ENCODE measurements at regions not wholly inside any gene's neighbourhood (a gene's known extent, or its start where the extent isn't known, plus 50 kb on each side); places are given as distances from the start of the nearest gene placed in this dataset.
"Not testable (repeated sequence)": the region's sequence is repeated elsewhere in the genome, so short reads cannot be mapped to it uniquely, and the experiment has no call there.

- DNase-seq (ENCODE audit: low read depth) = not testable (repeated sequence)
Observed at GRCh38 chr1:83134322-83135014, 864.5 kb downstream of the TTLL7 start.

- no peak for DNase-seq (ENCODE audit: low read depth)
Observed at GRCh38 chr1:83131692-83131955, 867.3 kb downstream of the TTLL7 start.

DNA sequence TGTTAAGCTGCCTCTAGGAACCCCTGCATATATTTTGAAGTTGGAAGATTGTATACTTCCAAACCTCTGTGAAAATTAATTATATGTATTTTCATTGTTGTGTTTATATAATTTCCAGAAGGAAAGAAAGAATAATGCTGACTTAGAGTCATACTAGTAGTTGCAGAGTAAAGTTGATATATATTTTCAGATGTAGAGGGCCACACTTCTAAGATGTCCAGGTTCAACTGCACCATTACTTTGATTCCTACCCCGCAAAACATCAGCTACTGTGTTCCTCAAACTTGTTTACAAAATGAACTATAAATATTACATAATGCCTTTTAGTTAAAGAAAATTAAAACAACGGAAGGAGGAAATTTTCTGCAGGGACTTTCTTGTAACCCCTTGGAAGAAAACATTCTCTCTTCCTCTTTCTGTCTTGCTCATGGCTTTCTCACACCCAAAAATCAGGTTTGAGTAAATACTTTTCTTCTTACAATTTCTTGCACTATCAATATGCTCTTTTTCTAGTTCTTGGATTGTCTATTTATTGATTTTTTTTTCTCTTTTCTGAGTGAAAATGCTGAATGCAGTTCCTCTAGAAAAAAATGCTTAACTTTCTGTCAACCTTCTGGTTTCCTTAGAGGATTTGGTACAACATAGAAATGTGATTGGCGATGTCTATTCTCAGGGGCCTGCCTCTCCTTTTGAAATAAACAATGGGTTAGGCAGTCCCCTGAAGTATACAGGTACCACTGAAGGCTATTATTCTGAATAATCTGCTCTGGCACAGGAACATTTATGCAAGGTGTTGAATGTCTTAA is 867.8 kb downstream of the TTLL7 start:
- DNase-seq (ENCODE audit: low read depth) = no peak

DNA sequence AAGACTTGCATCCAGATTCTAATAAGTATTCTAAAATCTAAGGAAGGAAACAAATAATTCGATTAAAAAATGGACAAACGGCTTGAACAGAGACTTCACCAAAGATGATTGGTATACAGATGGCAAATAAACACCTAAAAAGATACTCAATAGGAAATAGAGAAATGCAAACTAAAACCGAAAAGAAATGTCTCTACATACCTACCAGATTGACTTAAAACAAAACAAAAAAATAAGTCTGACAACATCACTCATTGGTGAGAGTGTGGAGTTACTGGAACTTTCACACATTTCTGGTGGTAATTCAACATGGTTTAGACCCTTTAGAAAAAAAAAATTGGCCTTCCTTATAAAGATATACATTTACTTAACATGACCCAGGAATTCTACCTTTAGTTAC is 869.8 kb downstream of the TTLL7 start:
- no peak for DNase-seq (ENCODE audit: low read depth)

DNA sequence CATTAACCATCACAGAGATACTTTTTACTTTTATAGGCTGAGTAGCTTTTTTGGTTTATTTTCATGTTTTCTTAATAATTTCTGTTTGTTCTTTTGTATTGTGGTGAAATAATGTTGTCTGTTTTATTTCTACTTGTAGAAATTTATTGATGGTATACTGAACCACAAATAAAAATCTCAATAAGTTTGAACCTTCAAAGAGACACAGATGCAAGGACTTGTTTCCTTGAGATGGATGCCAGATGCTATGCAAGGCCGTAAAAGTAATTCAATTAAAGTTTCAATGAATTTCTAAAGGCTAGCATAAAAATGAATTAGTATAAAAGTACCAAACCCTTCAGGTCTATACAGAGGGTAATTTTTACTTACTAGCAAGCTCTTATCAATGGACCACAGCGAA is 873.5 kb downstream of the TTLL7 start:
- DNase-seq (ENCODE audit: low read depth) = no peak

DNA sequence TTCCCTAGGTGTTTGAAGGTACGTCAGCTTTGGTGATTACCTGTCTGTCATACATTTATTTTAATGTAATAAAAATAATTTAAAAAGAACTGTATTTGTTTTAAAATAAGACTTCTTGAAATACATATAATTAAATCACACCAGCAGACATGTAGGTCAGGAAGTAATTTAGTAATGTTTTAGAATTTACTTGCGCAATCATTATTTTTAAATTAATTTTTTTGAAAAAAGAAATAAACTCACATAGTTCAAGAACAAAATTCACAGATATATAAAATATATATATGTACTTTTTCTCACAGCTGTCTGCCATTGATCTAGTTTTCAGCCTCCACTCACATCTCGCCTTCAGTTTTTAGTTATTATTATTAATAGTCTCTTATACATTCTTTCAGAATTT is 875.9 kb downstream of the TTLL7 start:
- no peak for DNase-seq (ENCODE audit: low read depth)

GRCh38 chr1:83118472-83118871 is 880.5 kb downstream of the TTLL7 start:
- no peak for DNase-seq (ENCODE audit: low read depth)

GRCh38 chr1:83117030-83117429 is 881.9 kb downstream of the TTLL7 start:
- DNase-seq (ENCODE audit: low read depth) = not testable (repeated sequence)

GRCh38 chr1:83115785-83116184 is 883.1 kb downstream of the TTLL7 start:
- DNase-seq (ENCODE audit: low read depth) = no peak

- DNase-seq (ENCODE audit: low read depth) = no peak
Observed at GRCh38 chr1:83114136-83114834, 884.6 kb downstream of the TTLL7 start.

DNA sequence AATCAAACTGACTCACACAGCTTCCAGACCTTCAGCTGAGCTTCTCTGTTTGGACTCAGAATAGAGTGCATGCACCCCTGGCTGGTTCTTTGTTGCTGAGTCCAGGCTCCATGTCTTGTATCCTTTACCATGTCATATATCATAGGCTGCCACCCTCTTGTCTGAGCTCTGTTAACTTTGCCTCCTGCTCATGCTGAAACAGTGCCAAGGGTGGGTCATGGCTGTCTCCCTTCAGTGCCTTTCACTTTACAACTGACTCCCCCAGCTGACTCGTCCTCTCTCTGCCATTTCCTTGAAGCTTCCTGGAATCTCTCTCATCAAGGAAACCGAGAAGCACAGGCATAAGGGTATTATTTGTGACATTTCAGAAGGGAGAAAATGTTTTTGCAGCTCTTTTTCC is 885.3 kb downstream of the TTLL7 start:
- peak; percentile 47 for DNase-seq (ENCODE audit: low read depth)

- no peak for DNase-seq (ENCODE audit: low read depth)
Observed at GRCh38 chr1:83112248-83112885, 886.6 kb downstream of the TTLL7 start.

GRCh38 chr1:83110156-83110555 is 888.8 kb downstream of the TTLL7 start:
- DNase-seq (ENCODE audit: low read depth) = no peak

DNA sequence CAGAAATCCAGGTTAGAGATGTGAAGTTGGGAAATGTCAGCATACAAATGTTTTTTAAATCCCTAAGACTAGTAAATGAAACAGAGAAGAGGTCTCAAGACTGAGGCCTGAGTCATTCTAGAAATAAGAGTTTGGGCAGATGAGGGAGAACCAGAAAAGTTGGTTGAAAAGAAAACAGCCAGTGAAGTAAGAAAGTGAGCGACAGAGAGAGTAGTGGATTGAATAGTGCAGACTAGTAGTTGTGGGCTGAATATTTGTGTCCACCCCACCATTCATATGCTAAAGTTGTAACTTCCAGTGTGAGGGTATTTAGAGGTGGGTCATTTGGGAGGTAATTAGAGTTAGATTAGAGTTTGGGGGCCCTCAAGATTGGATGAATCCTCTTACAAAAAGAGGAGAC is 889.2 kb downstream of the TTLL7 start:
- no peak for DNase-seq (ENCODE audit: low read depth)

DNA sequence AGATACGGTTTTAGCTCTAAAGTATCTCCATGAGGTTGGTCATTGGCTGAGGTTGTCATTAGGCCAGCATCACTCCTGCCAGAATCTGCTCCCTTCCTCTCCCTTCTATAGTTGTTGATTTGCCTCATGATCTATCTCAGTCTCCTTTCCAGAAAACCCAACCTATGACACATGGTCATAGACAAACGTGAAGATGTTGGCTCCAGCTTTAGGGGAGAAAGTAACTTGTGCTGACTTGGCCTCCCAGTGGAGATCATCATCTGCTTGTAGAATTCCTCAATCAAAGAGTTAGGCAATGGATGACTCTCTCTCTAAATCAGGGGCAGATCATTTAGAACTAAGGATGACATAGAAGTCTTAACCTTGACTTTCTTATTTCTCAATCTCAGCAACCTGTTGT is 894.4 kb downstream of the TTLL7 start:
- no peak for DNase-seq (ENCODE audit: low read depth)

DNA sequence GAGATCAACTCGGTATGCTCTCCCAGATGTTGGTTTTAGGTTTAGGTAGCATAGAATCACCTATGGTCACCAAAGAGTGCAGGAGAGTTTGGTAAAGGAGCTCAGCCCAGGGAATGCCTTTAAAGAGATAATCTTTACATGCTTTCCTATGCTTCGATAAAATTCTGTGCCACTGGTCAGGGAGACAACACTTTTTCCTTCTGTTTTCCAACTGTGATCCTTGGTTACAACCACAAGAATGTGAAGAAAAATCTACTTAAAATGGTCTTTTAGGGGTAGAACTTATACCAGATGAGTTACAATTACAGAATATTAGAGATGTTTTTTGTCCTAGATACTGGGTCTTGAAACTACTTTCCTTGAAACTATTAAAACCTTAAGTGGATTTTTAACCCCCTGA is 895.6 kb downstream of the TTLL7 start:
- peak; percentile 37 for DNase-seq (ENCODE audit: low read depth)

- DNase-seq (ENCODE audit: low read depth) = peak; percentile 80
Observed at GRCh38 chr1:83102630-83103071, 896.3 kb downstream of the TTLL7 start.

DNA sequence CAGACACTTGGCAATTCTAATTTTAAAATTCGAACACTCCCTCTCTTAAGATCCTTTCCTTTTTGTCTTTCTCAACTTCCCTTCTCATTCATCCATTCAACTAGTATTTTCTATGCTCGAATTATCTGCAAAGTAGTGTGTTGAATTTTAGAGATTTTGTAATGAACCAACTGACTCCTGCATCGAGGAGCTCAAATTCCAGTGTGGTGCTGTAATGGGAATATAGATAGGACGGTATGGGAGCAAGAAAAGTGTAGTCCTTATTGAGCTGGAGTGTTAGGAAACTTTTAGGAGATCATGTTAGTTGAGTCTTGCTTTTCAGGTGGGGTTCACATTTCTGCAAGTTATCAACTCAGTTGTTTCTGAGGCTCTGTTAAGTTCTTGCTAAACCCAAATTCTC is 897.5 kb downstream of the TTLL7 start:
- DNase-seq (ENCODE audit: low read depth) = no peak

- DNase-seq (ENCODE audit: low read depth) = no peak
Observed at GRCh38 chr1:83100133-83100532, 898.8 kb downstream of the TTLL7 start.

DNA sequence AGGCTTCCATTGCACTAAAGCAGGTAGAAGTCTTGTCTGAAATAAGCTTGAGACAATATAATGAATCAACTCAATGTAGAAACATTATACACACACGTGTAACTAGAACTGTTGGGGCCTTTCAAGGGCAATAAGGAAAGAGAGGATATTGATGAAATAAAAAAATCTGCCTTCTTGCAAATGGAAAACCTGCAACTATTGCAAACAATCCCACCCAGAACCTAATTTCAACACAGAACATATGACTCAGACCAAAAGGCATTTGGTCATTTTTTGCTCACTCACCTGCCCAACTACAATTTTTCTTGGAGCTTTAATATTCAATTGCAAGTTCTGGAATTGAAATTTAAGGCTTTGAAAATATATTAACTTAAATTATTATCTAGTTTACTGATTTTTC is 900.1 kb downstream of the TTLL7 start:
- DNase-seq (ENCODE audit: low read depth) = no peak

DNA sequence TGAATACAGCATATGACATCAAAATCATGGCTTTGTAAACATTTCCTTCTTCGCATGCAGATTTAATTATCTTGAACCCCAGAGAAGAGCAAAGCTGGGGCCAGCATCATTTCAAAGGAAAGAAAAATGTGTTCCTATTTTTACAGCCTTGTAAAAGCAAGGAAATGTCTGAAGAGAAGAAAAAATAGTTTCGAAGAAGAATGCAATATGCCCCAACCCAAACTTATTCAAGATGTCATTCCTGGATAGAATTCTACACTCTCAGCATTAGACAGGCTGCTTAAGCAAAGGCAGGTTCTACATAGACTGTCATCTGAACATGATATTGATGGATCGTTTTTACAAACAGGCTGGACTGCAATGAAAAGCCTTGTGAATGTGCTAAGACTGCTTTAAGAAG is 900.8 kb downstream of the TTLL7 start:
- DNase-seq (ENCODE audit: low read depth) = peak; percentile 15

DNA sequence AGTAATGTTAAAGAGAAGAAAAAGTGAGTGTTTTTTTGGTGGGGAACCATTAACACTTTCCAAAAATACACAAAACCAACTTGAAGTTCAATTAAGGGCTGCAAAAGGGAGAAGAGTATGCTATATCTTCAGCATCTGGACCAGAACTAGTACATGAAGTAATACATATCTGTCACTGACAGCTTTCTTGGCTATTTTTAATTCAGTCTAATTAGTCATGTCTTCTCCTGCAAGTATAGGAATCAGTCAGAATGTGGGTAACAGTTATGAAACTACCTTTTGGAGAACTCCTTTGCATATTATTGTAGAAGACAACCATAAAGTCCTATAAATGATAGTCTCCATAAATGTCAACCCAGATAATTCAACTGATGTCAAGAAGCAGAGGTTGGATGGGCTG is 901.2 kb downstream of the TTLL7 start:
- DNase-seq (ENCODE audit: low read depth) = no peak

DNA sequence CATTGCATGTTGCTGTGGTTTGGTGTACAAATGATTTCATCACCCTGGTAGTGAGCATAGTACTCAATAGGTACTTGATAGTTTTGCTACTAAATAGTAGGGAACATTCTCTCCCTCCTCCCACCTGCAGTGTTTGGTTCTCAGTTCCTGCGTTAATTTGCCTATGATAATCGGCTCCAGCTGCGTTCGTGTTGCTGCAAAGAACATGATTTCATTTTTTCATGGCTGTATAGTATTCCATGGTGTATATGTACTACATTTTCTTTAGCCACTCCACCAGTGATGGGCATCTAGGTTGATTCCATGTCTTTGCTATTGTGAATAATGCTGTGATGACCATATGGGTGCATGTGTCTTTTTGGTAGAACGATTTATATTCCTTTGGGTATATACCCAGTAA is 903.4 kb downstream of the TTLL7 start:
- DNase-seq (ENCODE audit: low read depth) = no peak
